ENCODE measurements at regions not wholly inside any gene's neighbourhood (a gene's known extent, or its start where the extent isn't known, plus 50 kb on each side); places are given as distances from the start of the nearest gene placed in this dataset.
A peak's percentile ranks its signal among the peaks of the same experiment; 100 is the strongest.

GRCh38 chr2:105621038-105621437, 123.7 kb upstream of the NCK2 start:
- DNase-seq (ENCODE audit: low spot score), result no peak

GRCh38 chr2:105618351-105618659, 126.4 kb upstream of the NCK2 start:
- no peak for DNase-seq (ENCODE audit: low spot score)

GRCh38 chr2:105617631-105618350, 126.9 kb upstream of the NCK2 start:
- DNase-seq (ENCODE audit: low spot score), result peak; percentile 41

GRCh38 chr2:105615305-105615704, 129.4 kb upstream of the NCK2 start:
- DNase-seq (ENCODE audit: low spot score), result no peak

- no peak for DNase-seq (ENCODE audit: low spot score)
These were observed 132.8 kb upstream of the NCK2 start for GRCh38 chr2:105611811-105612424.

GRCh38 chr2:105611333-105611637, 133.4 kb upstream of the NCK2 start:
- no peak for DNase-seq (ENCODE audit: low spot score)

- peak; percentile 37 for DNase-seq (ENCODE audit: low spot score)
These were observed 134.0 kb upstream of the NCK2 start for GRCh38 chr2:105610576-105611332.

- DNase-seq (ENCODE audit: low spot score), result no peak
These were observed 134.8 kb upstream of the NCK2 start for GRCh38 chr2:105609746-105610402.

- peak; percentile 34 for DNase-seq (ENCODE audit: low spot score)
These were observed 136.7 kb upstream of the NCK2 start for GRCh38 chr2:105607920-105608504.

- no peak for DNase-seq (ENCODE audit: low spot score)
These were observed 138.6 kb upstream of the NCK2 start for GRCh38 chr2:105606081-105606480.

GRCh38 chr2:105604938-105605337, 139.8 kb upstream of the NCK2 start:
- DNase-seq (ENCODE audit: low spot score), result peak; percentile 42

- DNase-seq (ENCODE audit: low spot score), result no peak
These were observed 143.5 kb upstream of the NCK2 start for GRCh38 chr2:105600949-105601794.

- no peak for DNase-seq (ENCODE audit: low spot score)
These were observed 144.1 kb upstream of the NCK2 start for GRCh38 chr2:105600602-105600948.

GRCh38 chr2:105600037-105600442, 144.7 kb upstream of the NCK2 start:
- DNase-seq (ENCODE audit: low spot score), result no peak

- no peak for DNase-seq (ENCODE audit: low spot score)
These were observed 145.6 kb upstream of the NCK2 start for GRCh38 chr2:105598829-105599698.

GRCh38 chr2:105597806-105598803, 146.6 kb upstream of the NCK2 start:
- no peak for DNase-seq (ENCODE audit: low spot score)

- no peak for DNase-seq (ENCODE audit: low spot score)
These were observed 147.5 kb upstream of the NCK2 start for GRCh38 chr2:105597011-105597805.

GRCh38 chr2:105596411-105596921, 148.2 kb upstream of the NCK2 start:
- no peak for DNase-seq (ENCODE audit: low spot score)
